ENCODE measurements at regions not wholly inside any gene's neighbourhood (a gene's known extent, or its start where the extent isn't known, plus 50 kb on each side); places are given as distances from the start of the nearest gene placed in this dataset.
"Not testable (repeated sequence)": the region's sequence is repeated elsewhere in the genome, so short reads cannot be mapped to it uniquely, and the experiment has no call there.

GRCh38 chr4:82301390-82301789 is 72.4 kb downstream of the HNRNPD start:
- not testable (repeated sequence) for DNase-seq (ENCODE audit: low spot score)

GRCh38 chr4:82293304-82293703 is 80.5 kb downstream of the HNRNPD start:
- no peak for DNase-seq (ENCODE audit: low spot score)

- DNase-seq (ENCODE audit: low spot score), result no peak
Observed at GRCh38 chr4:82287720-82288119, 86.1 kb downstream of the HNRNPD start.

GRCh38 chr4:82284858-82285805 is 88.7 kb downstream of the HNRNPD start:
- DNase-seq (ENCODE audit: low spot score), result peak; percentile 92

- no peak for DNase-seq (ENCODE audit: low spot score)
Observed at GRCh38 chr4:82284475-82284857, 89.3 kb downstream of the HNRNPD start.

- no peak for DNase-seq (ENCODE audit: low spot score)
Observed at GRCh38 chr4:82282875-82283274, 90.9 kb downstream of the HNRNPD start.

GRCh38 chr4:82279550-82279949 is 94.2 kb downstream of the HNRNPD start:
- DNase-seq (ENCODE audit: low spot score), result not testable (repeated sequence)

GRCh38 chr4:82276332-82276640 is 97.5 kb downstream of the HNRNPD start:
- DNase-seq (ENCODE audit: low spot score), result no peak

GRCh38 chr4:82275431-82276331 is 98.1 kb downstream of the HNRNPD start:
- no peak for DNase-seq (ENCODE audit: low spot score)

GRCh38 chr4:82274700-82275099 is 99.1 kb downstream of the HNRNPD start:
- not testable (repeated sequence) for DNase-seq (ENCODE audit: low spot score)

GRCh38 chr4:82272523-82272922 is 101.3 kb downstream of the HNRNPD start:
- DNase-seq (ENCODE audit: low spot score), result not testable (repeated sequence)

- peak; percentile 30 for DNase-seq (ENCODE audit: low spot score)
Observed at GRCh38 chr4:82271915-82272480, 101.8 kb downstream of the HNRNPD start.

- DNase-seq (ENCODE audit: low spot score), result no peak
Observed at GRCh38 chr4:82268826-82269193, 105.0 kb downstream of the HNRNPD start.

- peak; percentile 71 for DNase-seq (ENCODE audit: low spot score)
Observed at GRCh38 chr4:82268050-82268825, 105.6 kb downstream of the HNRNPD start.

GRCh38 chr4:82267506-82267905 is 106.3 kb downstream of the HNRNPD start:
- DNase-seq (ENCODE audit: low spot score), result no peak

- no peak for DNase-seq (ENCODE audit: low spot score)
Observed at GRCh38 chr4:82266345-82266744, 107.4 kb downstream of the HNRNPD start.

GRCh38 chr4:82261084-82261483 is 112.7 kb downstream of the HNRNPD start:
- DNase-seq (ENCODE audit: low spot score), result no peak

- no peak for DNase-seq (ENCODE audit: low spot score)
Observed at GRCh38 chr4:82260632-82261031, 113.2 kb downstream of the HNRNPD start.

- no peak for DNase-seq (ENCODE audit: low spot score)
Observed at GRCh38 chr4:82256718-82257117, 117.1 kb downstream of the HNRNPD start.

- no peak for DNase-seq (ENCODE audit: low spot score)
Observed at GRCh38 chr4:82255657-82256056, 118.1 kb downstream of the HNRNPD start.

- DNase-seq (ENCODE audit: low spot score), result no peak
Observed at GRCh38 chr4:82248903-82249632, 124.7 kb downstream of the HNRNPD start.
